ENCODE measurements at regions not wholly inside any gene's neighbourhood (a gene's known extent, or its start where the extent isn't known, plus 50 kb on each side); places are given as distances from the start of the nearest gene placed in this dataset.

- DNase-seq = no peak
Measured at GRCh38 chr5:117880932-117881331, 1107.4 kb downstream of the DTWD2 start.

- no peak for DNase-seq
Measured at GRCh38 chr5:117877731-117878130, 1110.6 kb downstream of the DTWD2 start.

GRCh38 chr5:117872798-117873368, 1115.5 kb downstream of the DTWD2 start:
- no peak for DNase-seq

GRCh38 chr5:117869596-117869995, 1118.8 kb downstream of the DTWD2 start:
- no peak for DNase-seq

GRCh38 chr5:117863586-117864296, 1124.6 kb downstream of the DTWD2 start:
- no peak for DNase-seq

- DNase-seq = no peak
Measured at GRCh38 chr5:117860550-117860949, 1127.8 kb downstream of the DTWD2 start.

- DNase-seq = no peak
Measured at GRCh38 chr5:117859176-117859575, 1129.2 kb downstream of the DTWD2 start.

GRCh38 chr5:117856713-117857112, 1131.6 kb downstream of the DTWD2 start:
- DNase-seq = no peak

- DNase-seq = no peak
Measured at GRCh38 chr5:117837786-117838185, 1150.6 kb downstream of the DTWD2 start.

GRCh38 chr5:117833691-117834090, 1154.7 kb downstream of the DTWD2 start:
- no peak for DNase-seq

GRCh38 chr5:117829646-117830045, 1158.7 kb downstream of the DTWD2 start:
- DNase-seq = no peak

GRCh38 chr5:117813850-117814249, 1174.5 kb downstream of the DTWD2 start:
- no peak for DNase-seq

GRCh38 chr5:117812861-117813260, 1175.5 kb downstream of the DTWD2 start:
- no peak for DNase-seq

- no peak for DNase-seq
Measured at GRCh38 chr5:117809251-117809650, 1179.1 kb downstream of the DTWD2 start.

- DNase-seq = no peak
Measured at GRCh38 chr5:117805058-117805457, 1183.3 kb downstream of the DTWD2 start.

GRCh38 chr5:117803533-117803932, 1184.8 kb downstream of the DTWD2 start:
- DNase-seq = no peak

GRCh38 chr5:117801583-117801982, 1186.8 kb downstream of the DTWD2 start:
- no peak for DNase-seq

- DNase-seq = no peak
Measured at GRCh38 chr5:117800261-117800660, 1188.1 kb downstream of the DTWD2 start.

- no peak for DNase-seq
Measured at GRCh38 chr5:117794847-117795246, 1193.5 kb downstream of the DTWD2 start.

GRCh38 chr5:117793963-117794362, 1194.4 kb downstream of the DTWD2 start:
- DNase-seq = no peak

- DNase-seq = no peak
Measured at GRCh38 chr5:117792476-117792875, 1195.9 kb downstream of the DTWD2 start.

- DNase-seq = no peak
Measured at GRCh38 chr5:117788596-117788995, 1199.8 kb downstream of the DTWD2 start.

- no peak for DNase-seq
Measured at GRCh38 chr5:117779171-117779570, 1204.5 kb upstream of the SEMA6A start.

GRCh38 chr5:117776977-117777376, 1202.4 kb upstream of the SEMA6A start:
- DNase-seq = no peak

- no peak for DNase-seq
Measured at GRCh38 chr5:117769877-117770276, 1195.3 kb upstream of the SEMA6A start.
